Activated CD8-positive, alpha-beta memory T cell treated with anti-CD3 and anti-CD28 coated beads, Interleukin-2, amount 50 U/mL, for 24 hours (primary cell): ENCODE measurements at regions not wholly inside any gene's neighbourhood (a gene's known extent, or its start where the extent isn't known, plus 50 kb on each side); places are given as distances from the start of the nearest gene placed in this dataset.

Source experiments
- DNase-seq: peaks from one replicate; pipeline ENCODE4 v3.0.0-alpha.2; 2020; ENCODE audit errors: extremely low read depth

DNA sequence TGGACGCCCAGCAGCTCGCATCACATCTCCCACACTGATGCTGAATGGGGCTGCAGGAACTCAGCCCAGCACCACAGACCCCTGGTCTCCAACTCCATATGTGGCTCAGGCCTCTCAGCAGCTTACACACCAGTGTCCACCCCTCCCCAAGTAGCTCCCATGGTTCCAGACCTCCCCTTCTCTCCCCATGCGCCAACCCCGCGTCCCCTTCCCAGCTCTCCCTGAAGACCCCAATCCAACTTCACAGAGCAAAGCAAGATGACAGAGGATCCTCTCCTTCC is 188.9 kb downstream of the SH3BP4 start:
- DNase-seq = no peak

GRCh38 chr2:235141411-235142128 is 189.8 kb downstream of the SH3BP4 start:
- no peak for DNase-seq

DNA sequence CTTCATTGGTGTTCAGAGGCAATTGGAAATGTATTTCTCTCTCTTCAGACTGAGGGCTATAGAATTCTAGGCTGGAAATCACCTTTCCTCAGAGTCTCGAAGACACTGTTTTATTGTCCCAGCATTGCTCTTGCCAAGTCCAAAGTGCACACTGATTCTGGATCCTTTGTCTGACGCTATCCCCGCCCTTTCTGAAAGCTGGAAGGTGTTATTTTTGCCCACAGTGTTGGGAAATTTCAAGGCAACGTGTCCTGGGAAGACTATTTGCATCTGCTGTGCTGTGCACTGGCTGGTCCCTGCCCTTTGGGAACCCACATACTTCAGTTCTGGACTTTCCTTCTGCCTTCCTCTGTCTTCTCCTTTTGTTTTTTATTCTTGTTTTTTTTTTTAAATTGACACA is 190.8 kb downstream of the SH3BP4 start:
- DNase-seq = no peak

DNA sequence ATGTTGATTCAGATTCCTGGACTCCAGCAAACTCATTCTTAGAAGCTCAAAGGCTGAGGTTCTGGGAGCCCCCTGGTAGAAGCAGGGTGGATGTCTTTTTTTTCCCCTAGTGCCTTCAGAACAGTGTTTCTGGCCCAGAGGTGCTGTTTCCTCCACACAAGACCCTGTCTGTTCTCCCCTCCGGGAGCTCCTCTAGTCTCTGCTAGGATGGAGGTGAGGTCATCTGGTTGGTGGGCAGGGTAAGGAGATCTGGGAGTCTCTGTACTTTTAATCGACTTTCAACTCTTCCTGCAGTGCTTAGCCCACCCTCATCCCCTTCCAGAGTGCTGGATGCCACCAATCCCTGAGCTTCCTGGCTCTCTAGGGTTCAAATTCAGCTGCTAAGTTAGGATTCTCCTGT is 192.0 kb downstream of the SH3BP4 start:
- no peak for DNase-seq

DNA sequence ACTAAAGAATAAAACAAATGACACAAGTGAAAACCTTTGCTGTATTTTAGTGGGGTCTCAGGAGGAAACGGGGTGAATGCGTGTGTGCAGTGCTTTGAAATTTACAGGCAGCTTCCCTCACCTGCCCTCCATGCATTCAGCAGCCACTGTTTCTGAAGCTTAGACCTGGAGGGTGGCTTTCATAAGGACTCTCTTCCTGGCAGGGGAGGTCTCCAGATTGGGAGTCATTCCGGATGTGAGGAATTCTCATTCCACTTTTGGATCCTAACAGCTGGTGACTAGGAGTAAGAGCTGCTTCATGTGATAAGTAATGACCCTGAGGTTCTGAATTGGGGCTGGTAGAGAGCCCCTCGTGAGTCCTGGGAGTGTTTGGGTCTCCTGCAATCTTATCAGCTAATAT is 192.5 kb downstream of the SH3BP4 start:
- no peak for DNase-seq

GRCh38 chr2:235146206-235146605 is 194.4 kb downstream of the SH3BP4 start:
- DNase-seq = no peak

- no peak for DNase-seq
Observed at GRCh38 chr2:235146871-235147565, 195.2 kb downstream of the SH3BP4 start.

GRCh38 chr2:235148201-235149170 is 196.7 kb downstream of the SH3BP4 start:
- DNase-seq = no peak

- DNase-seq = no peak
Observed at GRCh38 chr2:235149240-235149659, 197.4 kb downstream of the SH3BP4 start.

DNA sequence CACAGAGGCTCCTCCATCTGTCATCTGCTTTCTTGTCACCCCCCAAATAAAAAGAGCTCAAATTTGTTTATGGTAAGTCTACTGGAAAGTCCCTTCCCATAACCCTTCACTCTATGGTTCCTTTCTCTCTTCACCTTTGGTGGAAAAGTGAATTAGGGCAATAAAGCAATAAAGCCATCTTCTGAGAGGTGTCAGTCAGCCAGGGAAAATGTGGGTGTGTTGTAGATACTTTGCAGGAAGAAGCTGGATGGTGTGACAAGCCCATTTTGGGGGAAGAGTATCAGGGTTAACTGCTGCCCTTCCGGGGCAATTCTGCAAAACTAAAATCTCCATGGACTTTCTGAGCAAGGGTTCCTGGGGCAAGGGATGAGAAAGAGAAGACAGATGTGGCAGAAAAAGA is 197.9 kb downstream of the SH3BP4 start:
- no peak for DNase-seq

GRCh38 chr2:235151152-235151551 is 199.3 kb downstream of the SH3BP4 start:
- no peak for DNase-seq

- no peak for DNase-seq
Observed at GRCh38 chr2:235155163-235155562, 203.3 kb downstream of the SH3BP4 start.

DNA sequence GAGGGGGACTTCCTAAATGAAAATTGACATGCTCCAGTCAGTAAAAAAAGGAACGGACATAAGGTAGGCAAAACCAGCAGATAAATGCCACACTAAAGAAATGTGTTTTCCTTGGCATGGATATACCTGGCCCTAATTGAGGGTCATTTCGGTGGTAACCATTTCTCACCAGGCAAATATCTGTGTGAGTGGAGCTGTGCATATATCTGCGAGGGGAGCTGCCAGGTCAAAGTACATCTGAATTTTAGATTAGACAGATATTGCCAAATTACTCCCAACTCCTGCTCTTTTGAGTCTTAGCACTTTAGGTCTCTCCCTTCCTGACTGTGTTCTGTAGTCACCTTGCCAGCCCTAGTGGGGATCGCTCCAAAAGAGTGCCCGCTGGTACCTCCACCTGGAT is 204.2 kb downstream of the SH3BP4 start:
- no peak for DNase-seq

DNA sequence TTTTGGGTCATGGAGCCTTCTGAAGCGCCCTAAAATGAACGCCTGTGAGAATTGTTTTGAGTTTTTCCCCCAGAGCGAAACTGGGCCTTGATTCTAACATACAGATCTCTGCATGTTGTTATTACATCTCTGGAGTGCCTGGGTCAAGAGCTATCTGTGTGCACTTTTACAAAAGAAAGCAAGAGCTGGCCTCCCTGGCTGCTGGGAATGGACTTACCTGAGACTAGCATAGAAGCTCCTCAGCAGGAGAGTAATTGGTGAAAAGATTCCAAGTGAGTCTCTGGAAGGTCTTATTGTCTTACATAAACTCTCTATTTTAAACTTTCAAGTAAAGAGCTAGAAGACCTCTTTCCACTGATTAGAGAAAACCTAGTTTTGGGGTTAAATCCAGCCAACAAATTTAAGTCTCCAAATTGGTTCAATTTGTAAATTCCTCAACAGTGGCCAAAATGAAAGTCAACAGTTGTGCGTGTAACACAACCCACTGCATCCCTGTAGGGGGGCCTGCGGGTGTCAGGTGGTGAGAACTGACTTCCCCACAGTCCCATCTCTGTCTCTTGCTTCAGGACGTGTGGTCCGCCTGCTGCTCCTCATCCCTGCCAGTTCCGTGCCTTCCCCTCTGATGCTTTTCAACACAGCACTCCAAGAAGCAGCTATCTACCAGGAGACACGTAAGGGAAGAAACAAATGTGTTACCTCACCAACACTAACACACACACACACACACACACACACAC is 206.1 kb downstream of the SH3BP4 start:
- no peak for DNase-seq

DNA sequence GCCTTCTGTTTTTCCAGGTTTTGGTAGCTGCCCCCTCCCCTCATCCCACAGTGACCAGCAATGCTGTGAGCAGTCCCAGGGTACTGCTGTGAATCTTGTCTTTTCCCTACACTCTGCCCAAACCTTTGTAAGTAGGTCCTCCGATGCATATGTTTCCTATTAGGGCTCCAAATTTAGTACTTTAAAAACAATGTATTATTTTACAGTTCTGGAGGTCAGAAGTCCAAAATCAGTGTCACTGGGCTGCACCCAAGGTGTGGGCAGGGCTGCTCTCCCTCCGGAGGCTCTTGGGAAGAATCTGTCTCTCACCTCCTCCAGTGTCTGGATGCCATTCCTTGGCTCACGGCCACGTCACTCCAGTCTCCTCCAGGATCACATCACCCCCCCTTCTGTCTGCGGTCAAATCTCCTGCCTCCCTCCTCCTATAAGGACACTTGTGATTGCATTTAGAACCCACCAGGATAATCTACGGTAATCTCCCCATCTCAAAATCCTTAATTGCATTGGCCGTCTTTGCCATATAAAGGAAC is 208.5 kb downstream of the SH3BP4 start:
- DNase-seq = no peak

- DNase-seq = no peak
Observed at GRCh38 chr2:235161565-235161964, 209.7 kb downstream of the SH3BP4 start.

DNA sequence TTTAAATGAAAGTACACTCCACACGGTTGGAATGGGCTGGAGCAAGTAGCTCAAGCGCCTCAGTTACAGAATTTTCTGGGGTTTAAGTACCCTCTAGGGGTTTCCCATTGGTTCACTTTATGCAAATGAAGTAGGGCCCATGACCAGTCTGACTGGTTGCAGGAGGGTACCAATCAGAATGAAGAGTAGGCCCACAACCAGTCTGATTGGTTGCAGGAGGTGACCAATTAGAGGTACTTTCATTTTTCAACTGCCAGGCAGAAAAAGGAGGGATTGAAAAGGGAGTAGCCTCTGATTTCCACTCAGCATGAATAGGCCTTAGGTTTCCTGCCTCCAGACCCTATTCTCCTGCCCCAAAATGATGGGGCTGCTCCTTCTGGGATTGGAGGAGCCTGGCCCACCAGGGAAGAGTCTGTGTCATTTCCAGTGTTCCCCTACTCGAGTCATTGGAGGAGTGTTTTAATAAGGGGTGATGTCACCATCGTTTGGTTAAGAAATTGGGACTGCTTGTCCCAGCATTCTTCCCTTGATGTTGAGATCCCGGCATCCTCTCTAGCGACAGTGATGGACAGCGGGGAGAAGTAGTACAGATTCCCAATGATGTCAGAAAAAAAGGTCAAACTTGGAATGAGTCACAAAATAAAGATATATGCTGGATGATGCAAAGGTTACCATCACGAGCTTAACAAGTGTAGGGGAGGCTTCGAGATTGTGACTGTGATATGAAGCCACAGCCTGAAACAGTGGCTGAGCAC is 210.4 kb downstream of the SH3BP4 start:
- no peak for DNase-seq

DNA sequence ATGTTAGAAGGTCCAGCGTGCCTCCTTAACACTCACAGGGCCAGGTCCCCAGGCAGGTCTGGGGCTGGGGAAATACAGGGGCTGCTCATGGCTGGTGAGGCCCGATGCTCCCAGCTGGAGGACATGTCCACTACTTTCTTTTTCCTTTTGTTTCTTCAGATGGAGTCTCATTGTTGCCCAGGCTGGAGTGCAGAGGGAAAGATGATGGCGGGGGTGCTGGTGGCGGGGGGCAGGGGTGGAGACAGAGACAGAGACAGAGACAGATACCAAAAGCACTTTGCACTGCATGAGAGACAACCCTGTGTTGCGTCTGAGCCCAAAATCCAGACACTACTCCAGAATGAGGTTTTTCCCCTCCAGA is 211.0 kb downstream of the SH3BP4 start:
- no peak for DNase-seq

- DNase-seq = no peak
Observed at GRCh38 chr2:235165136-235165535, 213.3 kb downstream of the SH3BP4 start.

GRCh38 chr2:235165631-235166030 is 213.8 kb downstream of the SH3BP4 start:
- DNase-seq = no peak
